Limb (tissue), 2 donors: ENCODE measurements at regions not wholly inside any gene's neighbourhood (a gene's known extent, or its start where the extent isn't known, plus 50 kb on each side); places are given as distances from the start of the nearest gene placed in this dataset.
"Not testable (repeated sequence)": the region's sequence is repeated elsewhere in the genome, so short reads cannot be mapped to it uniquely, and the experiment has no call there.

ENCODE experiments used
- DNase-seq, 2 donors: peaks; one replicate each; pipeline ENCODE4 v3.0.0-alpha.2; 2016; ENCODE audit errors: extremely low spot score in 2 of 2

- DNase-seq = no peak
Measured at GRCh38 chr22:25281675-25282345, 62.4 kb downstream of the CRYBB2 start.

- DNase-seq = peak in 1 of 2 donors; percentile 27
Measured at GRCh38 chr22:25282346-25282670, 62.9 kb downstream of the CRYBB2 start.

GRCh38 chr22:25282671-25283561 is 63.5 kb downstream of the CRYBB2 start:
- peak in 1 of 2 donors; percentile 29 for DNase-seq

DNA sequence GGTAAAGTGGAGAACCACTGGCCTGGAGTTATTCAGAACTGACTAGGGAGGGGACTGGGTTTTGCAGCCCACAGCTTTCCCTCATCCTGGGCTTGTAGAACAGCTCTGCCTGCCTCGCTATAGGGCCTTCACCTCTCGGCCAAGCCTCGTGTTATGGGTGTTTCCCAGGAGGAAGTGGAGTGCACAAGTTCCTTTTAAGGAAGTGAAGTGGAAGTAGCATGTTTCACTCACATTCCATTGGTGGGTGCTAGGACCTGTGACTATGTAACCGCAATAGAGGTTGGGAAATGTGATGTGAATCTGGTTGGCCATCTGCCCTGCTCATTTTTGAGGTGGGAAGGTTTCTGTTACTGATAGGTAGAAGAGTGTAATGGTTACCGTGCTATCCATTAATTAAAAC is 69.0 kb downstream of the CRYBB2 start:
- not testable (repeated sequence) for DNase-seq

GRCh38 chr22:25301912-25302311 is 82.5 kb downstream of the CRYBB2 start:
- DNase-seq = not testable (repeated sequence)

DNA sequence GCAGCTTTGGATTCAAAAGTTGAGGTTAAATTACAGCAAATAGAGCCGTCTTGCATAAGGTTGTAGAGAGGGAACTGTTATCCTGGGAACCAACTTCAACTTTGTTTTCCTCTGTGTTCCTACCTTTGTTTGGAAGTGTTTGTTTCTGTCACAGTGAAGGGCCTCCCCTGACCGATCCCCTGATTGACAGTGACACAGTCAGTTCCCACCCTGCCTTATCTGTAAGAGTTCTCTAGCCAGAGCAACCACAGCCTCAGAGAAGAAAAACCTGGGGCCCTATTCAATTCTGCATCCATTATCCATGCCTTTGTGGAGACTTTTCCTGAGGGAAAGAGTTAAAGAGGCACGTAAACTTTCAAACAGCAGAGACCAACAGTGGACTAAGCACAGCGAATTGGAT is 90.1 kb downstream of the CRYBB2 start:
- DNase-seq = not testable (repeated sequence)

- DNase-seq = not testable (repeated sequence)
Measured at GRCh38 chr22:25311924-25312323, 92.5 kb downstream of the CRYBB2 start.

- DNase-seq = no peak
Measured at GRCh38 chr22:25318081-25318823, 98.8 kb downstream of the CRYBB2 start.

GRCh38 chr22:25327018-25327755 is 107.7 kb downstream of the CRYBB2 start:
- DNase-seq = no peak

GRCh38 chr22:25331050-25331449 is 111.6 kb downstream of the CRYBB2 start:
- no peak for DNase-seq

- DNase-seq = not testable (repeated sequence)
Measured at GRCh38 chr22:25331911-25332310, 112.5 kb downstream of the CRYBB2 start.

DNA sequence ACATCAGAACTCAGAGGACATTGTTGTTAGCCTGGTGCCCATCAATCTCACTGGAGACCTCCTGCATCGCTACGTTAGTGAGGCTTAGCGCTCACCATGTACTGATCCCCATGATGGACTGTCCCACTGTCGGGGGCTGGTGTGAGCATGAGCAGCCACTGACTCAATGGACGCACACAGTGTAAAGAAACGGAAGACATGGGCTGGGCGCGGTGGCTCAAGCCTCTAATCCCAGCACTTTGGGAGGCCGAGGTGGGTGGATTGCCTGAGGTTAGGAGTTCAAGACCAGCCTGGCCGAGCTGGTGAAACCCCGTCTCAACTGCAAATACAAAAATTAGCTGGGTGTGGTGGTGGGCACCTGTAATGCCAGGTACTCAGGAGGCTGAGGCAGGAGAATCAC is 112.9 kb downstream of the CRYBB2 start:
- no peak for DNase-seq

- peak in 1 of 2 donors; percentile 46 for DNase-seq
Measured at GRCh38 chr22:25334162-25334490, 114.7 kb downstream of the CRYBB2 start.

GRCh38 chr22:25334631-25335030 is 115.2 kb downstream of the CRYBB2 start:
- DNase-seq = not testable (repeated sequence)

- not testable (repeated sequence) for DNase-seq
Measured at GRCh38 chr22:25335276-25335675, 115.8 kb downstream of the CRYBB2 start.

- not testable (repeated sequence) for DNase-seq
Measured at GRCh38 chr22:25340536-25340935, 121.1 kb downstream of the CRYBB2 start.

DNA sequence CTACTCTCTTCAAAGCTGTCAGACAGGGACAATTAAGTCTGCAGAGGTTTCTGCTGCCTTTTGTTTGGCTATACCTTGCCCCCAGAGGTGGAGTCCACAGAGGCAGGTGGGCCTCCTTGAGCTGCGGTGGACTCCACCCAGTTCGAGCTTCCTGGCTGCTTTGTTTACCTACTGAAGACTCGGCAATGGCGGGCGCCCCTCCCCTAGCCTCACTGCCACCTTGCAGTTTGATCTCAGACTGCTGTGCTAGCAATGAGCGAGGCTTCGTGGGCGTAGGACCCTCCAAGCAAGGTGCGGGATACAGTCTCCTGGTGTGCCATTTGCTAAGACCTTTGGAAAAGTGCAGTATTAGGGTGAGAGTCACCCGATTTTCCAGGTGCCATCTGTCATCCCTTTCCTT is 124.9 kb downstream of the CRYBB2 start:
- DNase-seq = not testable (repeated sequence)

GRCh38 chr22:25346859-25347751 is 127.7 kb downstream of the CRYBB2 start:
- no peak for DNase-seq

DNA sequence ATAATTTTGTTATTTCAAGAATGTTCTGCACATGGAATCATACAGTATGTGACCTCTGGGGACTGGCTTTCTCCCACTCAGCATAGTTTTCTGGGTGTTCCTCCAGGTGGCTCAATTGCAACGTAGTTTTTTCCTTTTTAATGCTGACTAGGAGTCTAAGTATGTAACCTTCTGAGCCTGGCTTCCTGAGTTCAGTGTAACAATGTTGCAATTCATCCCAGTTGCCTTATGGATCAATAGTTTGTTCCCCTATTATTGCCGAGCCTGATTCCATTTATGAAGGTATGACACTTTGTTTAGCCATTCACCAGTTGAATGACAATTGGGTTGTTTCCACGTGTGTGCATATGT is 128.3 kb downstream of the CRYBB2 start:
- DNase-seq = no peak

DNA sequence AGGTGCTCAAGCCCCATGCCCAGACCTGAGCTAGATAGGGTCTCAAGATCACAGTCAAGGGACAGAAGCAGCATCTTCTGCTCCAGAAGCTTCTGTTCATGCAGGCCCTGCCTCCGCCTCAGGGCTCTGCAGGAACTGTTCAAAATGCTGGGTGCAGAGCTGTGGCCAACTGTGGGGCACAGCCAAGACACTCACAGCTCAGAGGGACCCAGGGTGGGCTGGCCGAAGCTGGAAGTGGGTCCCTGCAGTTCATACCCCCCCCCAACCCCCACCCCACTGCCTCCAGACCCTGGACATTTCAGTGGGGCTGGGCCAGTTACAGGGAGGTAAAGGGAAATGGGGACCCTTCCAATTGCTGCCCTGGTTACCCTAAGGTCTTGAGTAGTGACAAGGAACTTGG is 129.0 kb downstream of the CRYBB2 start:
- DNase-seq = no peak

- DNase-seq = not testable (repeated sequence)
Measured at GRCh38 chr22:25348996-25349395, 129.6 kb downstream of the CRYBB2 start.
